SK-N-SH treated with all-trans-retinoic acid at 6 μM for 48 hours (cell line): ENCODE measurements at regions not wholly inside any gene's neighbourhood (a gene's known extent, or its start where the extent isn't known, plus 50 kb on each side); places are given as distances from the start of the nearest gene placed in this dataset.

Source experiments
- ATAC-seq: fragments of 200-7000 bp; cut with Tn5 transposase; 3 replicates; pipeline ENCODE4 v1.9.1; 2020; ENCODE audit warnings: mild to moderate bottlenecking, moderate library complexity
- ARNTL ChIP-seq: fragments of 450-650 bp; formaldehyde crosslinking; IDR thresholded peaks from 2 replicates; pipeline ENCODE4 v1.5.0; 2020; ENCODE audit warnings: low read depth, mild to moderate bottlenecking, moderate library complexity, borderline replicate concordance
- BACH2 ChIP-seq: fragments of 250-450 bp; sonication (Bioruptor Pico); IDR thresholded peaks from 2 replicates; pipeline ENCODE4 v1.9.0; 2021; ENCODE audit warnings: mild to moderate bottlenecking, borderline replicate concordance
- CSDC2 ChIP-seq: fragments of 250-450 bp; sonication (Bioruptor Pico); IDR thresholded peaks from 2 replicates; pipeline ENCODE4 v1.5.0; 2020; ENCODE audit warnings: mild to moderate bottlenecking, moderate library complexity
- ESRRG ChIP-seq: fragments of 250-450 bp; sonication (Bioruptor Pico); IDR thresholded peaks from 2 replicates; pipeline ENCODE4 v1.6.1; 2021; ENCODE audit warnings: mild to moderate bottlenecking
- GLIS3 ChIP-seq: fragments of 250-450 bp; sonication (Bioruptor Pico); IDR thresholded peaks from 2 replicates; pipeline ENCODE4 v1.5.0; 2020; ENCODE audit warnings: mild to moderate bottlenecking, moderate library complexity
- ISL1 ChIP-seq: fragments of 250-450 bp; sonication (Bioruptor Pico); IDR thresholded peaks from 2 replicates; pipeline ENCODE4 v2.1.2; 2022; ENCODE audit warnings: mild to moderate bottlenecking, moderate library complexity
- OSR1 ChIP-seq: fragments of 250-450 bp; sonication (Bioruptor Pico); IDR thresholded peaks from 2 replicates; pipeline ENCODE4 v1.8.0; 2022; ENCODE audit warnings: moderate library complexity, mild to moderate bottlenecking, inconsistent platforms
- PPARA ChIP-seq: fragments of 250-450 bp; sonication (Bioruptor Pico); IDR thresholded peaks from 2 replicates; pipeline ENCODE4 v1.5.0; 2020; ENCODE audit warnings: mild to moderate bottlenecking, borderline replicate concordance
- RARB ChIP-seq: fragments of 250-450 bp; sonication (Bioruptor Pico); IDR thresholded peaks from 2 replicates; pipeline ENCODE4 v1.8.0; 2021; ENCODE audit warnings: mild to moderate bottlenecking, moderate library complexity
- SNAI2 ChIP-seq: fragments of 250-450 bp; sonication (Bioruptor Pico); IDR thresholded peaks from 2 replicates; pipeline ENCODE4 v1.5.0; 2020; ENCODE audit warnings: mild to moderate bottlenecking, moderate library complexity
- TCF4 ChIP-seq: fragments of 250-450 bp; sonication (Bioruptor Pico); IDR thresholded peaks from 2 replicates; pipeline ENCODE4 v1.8.0; 2021; ENCODE audit warnings: mild to moderate bottlenecking, moderate library complexity, borderline replicate concordance
- ZC3H10 ChIP-seq: fragments of 250-450 bp; sonication (Bioruptor Pico); IDR thresholded peaks from 2 replicates; pipeline ENCODE4 v1.5.1; 2021; ENCODE audit warnings: mild to moderate bottlenecking, moderate library complexity
- ZFP3 ChIP-seq: fragments of 250-450 bp; sonication (Bioruptor Pico); IDR thresholded peaks from 2 replicates; pipeline ENCODE4 v1.5.0; 2020; ENCODE audit warnings: mild to moderate bottlenecking, moderate library complexity
- ZFP30 ChIP-seq: fragments of 450-650 bp; formaldehyde crosslinking; IDR thresholded peaks from 2 replicates; pipeline ENCODE4 v1.5.0; 2022; ENCODE audit warnings: mild to moderate bottlenecking, moderate library complexity
- ZNF565 ChIP-seq: fragments of 450-650 bp; formaldehyde crosslinking; conservative IDR thresholded peaks from 2 replicates; pipeline ENCODE4 v1.5.0; 2020; ENCODE audit warnings: low read depth, mild to moderate bottlenecking, moderate library complexity
- ZNF70 ChIP-seq: fragments of 450-650 bp; formaldehyde crosslinking; IDR thresholded peaks from 2 replicates; pipeline ENCODE4 v1.5.0; 2020; ENCODE audit warnings: mild to moderate bottlenecking, moderate library complexity
- ZNF8 ChIP-seq: fragments of 450-650 bp; formaldehyde crosslinking; IDR thresholded peaks from 2 replicates; pipeline ENCODE4 v1.5.0; 2020; ENCODE audit warnings: mild to moderate bottlenecking, moderate library complexity
- TF ChIP-seq, protein P1 (sequence below): fragments of 250-450 bp; sonication (Bioruptor Pico); IDR thresholded peaks from 2 replicates; pipeline ENCODE4 v1.8.0; 2020; ENCODE audit warnings: mild to moderate bottlenecking, moderate library complexity, borderline replicate concordance
- TF ChIP-seq, protein P2 (sequence below): fragments of 250-450 bp; sonication (Bioruptor Pico); IDR thresholded peaks from 2 replicates; pipeline ENCODE4 v1.5.1; 2020; ENCODE audit warnings: low read depth, mild to moderate bottlenecking, moderate library complexity
- TF ChIP-seq, protein P3 (sequence below): fragments of 250-450 bp; sonication (Bioruptor Pico); IDR thresholded peaks from 2 replicates; pipeline ENCODE4 v1.8.0; 2021; ENCODE audit warnings: low read depth, mild to moderate bottlenecking, moderate library complexity, borderline replicate concordance
- TF ChIP-seq, protein P4 (sequence below): fragments of 250-450 bp; sonication (Bioruptor Pico); IDR thresholded peaks from 2 replicates; pipeline ENCODE4 v1.5.0; 2020; ENCODE audit warnings: mild to moderate bottlenecking, moderate library complexity

DNA sequence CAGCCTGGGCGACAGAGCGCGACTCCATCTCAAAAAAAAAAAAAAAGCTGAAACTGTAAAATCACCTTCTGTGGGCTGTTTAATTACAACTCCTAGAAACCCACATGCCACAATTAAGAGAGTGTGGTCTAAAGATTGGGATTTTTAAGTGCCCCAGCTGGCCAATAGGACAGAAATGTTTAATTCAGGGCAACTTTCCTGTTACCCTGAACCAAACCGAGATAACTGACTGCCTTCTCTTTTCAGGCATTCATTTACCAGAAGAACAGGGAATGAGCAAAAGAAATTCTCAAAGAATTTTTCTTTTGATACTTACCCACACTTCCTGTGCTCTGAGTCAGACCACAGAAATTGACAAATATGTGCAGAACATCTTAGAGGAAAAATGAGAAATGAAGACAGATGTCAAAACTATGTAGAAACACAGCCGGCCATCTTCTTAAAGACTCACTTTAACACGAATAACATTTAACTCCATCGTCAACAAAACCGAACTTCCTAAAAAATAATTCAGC, 221.3 kb upstream of the DAPK1 start:
- ATAC-seq, result peak; percentile 84
- TF ChIP-seq ZNF8 (CRISPR knock-in tag) (no peak), SNAI2 (CRISPR knock-in tag) (no peak), TCF4 (CRISPR knock-in tag) (no peak), ESRRG (CRISPR knock-in tag) (no peak), RARB (CRISPR knock-in tag) (no peak), ARNTL (CRISPR knock-in tag) (no peak), CSDC2 (CRISPR knock-in tag) (no peak), OSR1 (no peak), ZFP3 (CRISPR knock-in tag) (no peak), ZC3H10 (CRISPR knock-in tag) (no peak), ZNF565 (no peak), GLIS3 (CRISPR knock-in tag) (no peak), BACH2 (no peak), PPARA (no peak)
- TF ChIP-seq, protein P1, sequence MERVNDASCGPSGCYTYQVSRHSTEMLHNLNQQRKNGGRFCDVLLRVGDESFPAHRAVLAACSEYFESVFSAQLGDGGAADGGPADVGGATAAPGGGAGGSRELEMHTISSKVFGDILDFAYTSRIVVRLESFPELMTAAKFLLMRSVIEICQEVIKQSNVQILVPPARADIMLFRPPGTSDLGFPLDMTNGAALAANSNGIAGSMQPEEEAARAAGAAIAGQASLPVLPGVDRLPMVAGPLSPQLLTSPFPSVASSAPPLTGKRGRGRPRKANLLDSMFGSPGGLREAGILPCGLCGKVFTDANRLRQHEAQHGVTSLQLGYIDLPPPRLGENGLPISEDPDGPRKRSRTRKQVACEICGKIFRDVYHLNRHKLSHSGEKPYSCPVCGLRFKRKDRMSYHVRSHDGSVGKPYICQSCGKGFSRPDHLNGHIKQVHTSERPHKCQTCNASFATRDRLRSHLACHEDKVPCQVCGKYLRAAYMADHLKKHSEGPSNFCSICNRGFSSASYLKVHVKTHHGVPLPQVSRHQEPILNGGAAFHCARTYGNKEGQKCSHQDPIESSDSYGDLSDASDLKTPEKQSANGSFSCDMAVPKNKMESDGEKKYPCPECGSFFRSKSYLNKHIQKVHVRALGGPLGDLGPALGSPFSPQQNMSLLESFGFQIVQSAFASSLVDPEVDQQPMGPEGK, result no peak
- TF ChIP-seq, protein P2, sequence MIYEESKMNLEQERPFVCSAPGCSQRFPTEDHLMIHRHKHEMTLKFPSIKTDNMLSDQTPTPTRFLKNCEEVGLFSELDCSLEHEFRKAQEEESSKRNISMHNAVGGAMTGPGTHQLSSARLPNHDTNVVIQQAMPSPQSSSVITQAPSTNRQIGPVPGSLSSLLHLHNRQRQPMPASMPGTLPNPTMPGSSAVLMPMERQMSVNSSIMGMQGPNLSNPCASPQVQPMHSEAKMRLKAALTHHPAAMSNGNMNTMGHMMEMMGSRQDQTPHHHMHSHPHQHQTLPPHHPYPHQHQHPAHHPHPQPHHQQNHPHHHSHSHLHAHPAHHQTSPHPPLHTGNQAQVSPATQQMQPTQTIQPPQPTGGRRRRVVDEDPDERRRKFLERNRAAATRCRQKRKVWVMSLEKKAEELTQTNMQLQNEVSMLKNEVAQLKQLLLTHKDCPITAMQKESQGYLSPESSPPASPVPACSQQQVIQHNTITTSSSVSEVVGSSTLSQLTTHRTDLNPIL (CRISPR knock-in tag), result no peak

DNA sequence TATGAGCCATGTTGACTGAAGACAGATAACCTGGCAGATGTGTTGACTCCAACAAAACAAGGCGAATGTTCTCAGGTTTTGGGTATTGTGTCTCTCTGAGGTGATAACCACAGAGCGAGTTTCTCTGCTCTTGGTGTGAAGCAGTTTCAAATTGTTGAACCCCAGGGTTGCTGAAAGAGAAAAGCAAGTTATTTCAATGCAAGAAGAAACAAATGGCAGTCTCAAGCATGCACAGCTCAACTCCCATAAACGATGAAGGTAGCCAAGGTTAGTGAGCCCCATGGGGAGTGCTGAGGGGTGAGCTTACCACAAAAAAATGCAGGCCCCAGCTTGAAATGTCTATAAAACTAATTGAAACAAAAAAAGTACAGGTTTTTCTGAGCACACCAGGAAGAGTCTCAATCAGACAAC, 220.8 kb upstream of the DAPK1 start:
- TF ChIP-seq ZNF70 (no peak), PPARA (no peak), ZFP30 (no peak), ISL1 (CRISPR knock-in tag) (no peak), ZNF565 (no peak), ESRRG (CRISPR knock-in tag) (no peak), GLIS3 (CRISPR knock-in tag) (no peak), TCF4 (CRISPR knock-in tag) (no peak), CSDC2 (CRISPR knock-in tag) (no peak), SNAI2 (CRISPR knock-in tag) (no peak), BACH2 (no peak)
- TF ChIP-seq, protein P3, sequence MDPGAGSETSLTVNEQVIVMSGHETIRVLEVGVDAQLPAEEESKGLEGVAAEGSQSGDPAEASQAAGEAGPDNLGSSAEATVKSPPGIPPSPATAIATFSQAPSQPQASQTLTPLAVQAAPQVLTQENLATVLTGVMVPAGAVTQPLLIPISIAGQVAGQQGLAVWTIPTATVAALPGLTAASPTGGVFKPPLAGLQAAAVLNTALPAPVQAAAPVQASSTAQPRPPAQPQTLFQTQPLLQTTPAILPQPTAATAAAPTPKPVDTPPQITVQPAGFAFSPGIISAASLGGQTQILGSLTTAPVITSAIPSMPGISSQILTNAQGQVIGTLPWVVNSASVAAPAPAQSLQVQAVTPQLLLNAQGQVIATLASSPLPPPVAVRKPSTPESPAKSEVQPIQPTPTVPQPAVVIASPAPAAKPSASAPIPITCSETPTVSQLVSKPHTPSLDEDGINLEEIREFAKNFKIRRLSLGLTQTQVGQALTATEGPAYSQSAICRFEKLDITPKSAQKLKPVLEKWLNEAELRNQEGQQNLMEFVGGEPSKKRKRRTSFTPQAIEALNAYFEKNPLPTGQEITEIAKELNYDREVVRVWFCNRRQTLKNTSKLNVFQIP (CRISPR knock-in tag), result no peak
- TF ChIP-seq, protein P2 (CRISPR knock-in tag), result no peak
- TF ChIP-seq, protein P4, sequence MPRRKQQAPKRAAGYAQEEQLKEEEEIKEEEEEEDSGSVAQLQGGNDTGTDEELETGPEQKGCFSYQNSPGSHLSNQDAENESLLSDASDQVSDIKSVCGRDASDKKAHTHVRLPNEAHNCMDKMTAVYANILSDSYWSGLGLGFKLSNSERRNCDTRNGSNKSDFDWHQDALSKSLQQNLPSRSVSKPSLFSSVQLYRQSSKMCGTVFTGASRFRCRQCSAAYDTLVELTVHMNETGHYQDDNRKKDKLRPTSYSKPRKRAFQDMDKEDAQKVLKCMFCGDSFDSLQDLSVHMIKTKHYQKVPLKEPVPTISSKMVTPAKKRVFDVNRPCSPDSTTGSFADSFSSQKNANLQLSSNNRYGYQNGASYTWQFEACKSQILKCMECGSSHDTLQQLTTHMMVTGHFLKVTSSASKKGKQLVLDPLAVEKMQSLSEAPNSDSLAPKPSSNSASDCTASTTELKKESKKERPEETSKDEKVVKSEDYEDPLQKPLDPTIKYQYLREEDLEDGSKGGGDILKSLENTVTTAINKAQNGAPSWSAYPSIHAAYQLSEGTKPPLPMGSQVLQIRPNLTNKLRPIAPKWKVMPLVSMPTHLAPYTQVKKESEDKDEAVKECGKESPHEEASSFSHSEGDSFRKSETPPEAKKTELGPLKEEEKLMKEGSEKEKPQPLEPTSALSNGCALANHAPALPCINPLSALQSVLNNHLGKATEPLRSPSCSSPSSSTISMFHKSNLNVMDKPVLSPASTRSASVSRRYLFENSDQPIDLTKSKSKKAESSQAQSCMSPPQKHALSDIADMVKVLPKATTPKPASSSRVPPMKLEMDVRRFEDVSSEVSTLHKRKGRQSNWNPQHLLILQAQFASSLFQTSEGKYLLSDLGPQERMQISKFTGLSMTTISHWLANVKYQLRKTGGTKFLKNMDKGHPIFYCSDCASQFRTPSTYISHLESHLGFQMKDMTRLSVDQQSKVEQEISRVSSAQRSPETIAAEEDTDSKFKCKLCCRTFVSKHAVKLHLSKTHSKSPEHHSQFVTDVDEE, result no peak
- ATAC-seq, result peak; percentile 65

DNA sequence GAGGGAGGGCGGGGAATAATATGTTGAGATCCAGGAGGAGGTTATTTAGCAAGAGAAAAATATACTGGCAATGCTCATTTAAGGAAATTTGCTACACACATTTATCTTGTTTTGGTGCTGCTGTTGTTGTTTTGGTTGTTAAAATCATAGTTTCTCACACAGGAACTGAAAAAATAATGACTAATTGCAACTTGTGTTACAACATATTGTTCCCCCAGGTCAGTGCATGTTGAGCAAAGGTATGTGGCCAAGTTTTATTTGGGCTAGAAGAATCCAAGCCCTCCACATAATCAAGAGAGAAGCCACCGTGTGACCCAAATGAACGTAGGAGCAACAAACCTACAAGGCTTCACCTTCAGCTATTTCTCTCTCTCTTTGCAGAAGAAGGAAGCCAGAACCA, 220.3 kb upstream of the DAPK1 start:
- TF ChIP-seq PPARA (no peak), TCF4 (CRISPR knock-in tag) (no peak), RARB (CRISPR knock-in tag) (no peak), ZFP30 (no peak), ARNTL (CRISPR knock-in tag) (no peak), OSR1 (no peak), SNAI2 (CRISPR knock-in tag) (no peak), ZNF565 (no peak), ZNF70 (no peak)
- TF ChIP-seq, protein P3 (CRISPR knock-in tag), result no peak
- TF ChIP-seq, protein P4, result no peak
- TF ChIP-seq, protein P2 (CRISPR knock-in tag), result no peak
- no peak for ATAC-seq
